ENCODE measurements at regions not wholly inside any gene's neighbourhood (a gene's known extent, or its start where the extent isn't known, plus 50 kb on each side); places are given as distances from the start of the nearest gene placed in this dataset.

DNA sequence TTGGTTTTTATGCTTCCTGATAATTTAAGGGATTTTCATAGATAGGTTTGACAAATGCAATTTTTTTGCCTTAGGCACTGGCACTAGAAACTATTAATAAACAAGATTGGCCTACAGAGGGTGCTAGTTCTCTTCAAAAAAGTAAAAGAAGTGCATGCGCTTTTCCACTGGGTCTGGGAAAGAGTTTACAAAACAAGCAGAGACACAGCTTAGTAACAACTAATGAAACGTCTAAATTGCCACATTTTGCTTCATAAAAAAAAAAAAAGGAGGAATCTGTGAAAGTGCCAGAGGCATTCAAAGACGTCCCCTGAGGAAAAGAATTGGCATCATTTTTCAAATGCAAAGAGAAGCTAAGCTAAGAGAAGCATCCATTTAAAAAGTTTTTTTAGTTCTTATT lies 58.3 kb upstream of the EEA1 start:
- Mint-ChIP-seq H3K9me3 (peaks cover 10% of the 10 kb centered on the region), H3K36me3 (ENCODE audit: low read depth) (peaks cover 2% of the 10 kb centered on the region), H3K4me3 (no peak overlapping the region), H3K27me3 (ENCODE audit: low read depth) (no peaks in the 10 kb centered on the region), H3K27ac (ENCODE audit: unreplicated experiment) (no peak overlapping the region), H3K4me1 (peaks cover 11% of the 10 kb centered on the region)
- peak; percentile 6 for DNase-seq (ENCODE audit: low read depth, low spot score)
- TF ChIP-seq, protein P1, sequence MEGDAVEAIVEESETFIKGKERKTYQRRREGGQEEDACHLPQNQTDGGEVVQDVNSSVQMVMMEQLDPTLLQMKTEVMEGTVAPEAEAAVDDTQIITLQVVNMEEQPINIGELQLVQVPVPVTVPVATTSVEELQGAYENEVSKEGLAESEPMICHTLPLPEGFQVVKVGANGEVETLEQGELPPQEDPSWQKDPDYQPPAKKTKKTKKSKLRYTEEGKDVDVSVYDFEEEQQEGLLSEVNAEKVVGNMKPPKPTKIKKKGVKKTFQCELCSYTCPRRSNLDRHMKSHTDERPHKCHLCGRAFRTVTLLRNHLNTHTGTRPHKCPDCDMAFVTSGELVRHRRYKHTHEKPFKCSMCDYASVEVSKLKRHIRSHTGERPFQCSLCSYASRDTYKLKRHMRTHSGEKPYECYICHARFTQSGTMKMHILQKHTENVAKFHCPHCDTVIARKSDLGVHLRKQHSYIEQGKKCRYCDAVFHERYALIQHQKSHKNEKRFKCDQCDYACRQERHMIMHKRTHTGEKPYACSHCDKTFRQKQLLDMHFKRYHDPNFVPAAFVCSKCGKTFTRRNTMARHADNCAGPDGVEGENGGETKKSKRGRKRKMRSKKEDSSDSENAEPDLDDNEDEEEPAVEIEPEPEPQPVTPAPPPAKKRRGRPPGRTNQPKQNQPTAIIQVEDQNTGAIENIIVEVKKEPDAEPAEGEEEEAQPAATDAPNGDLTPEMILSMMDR (conservative IDR thresholded peaks at IDR 0.05), result peak; percentile 83

DNA sequence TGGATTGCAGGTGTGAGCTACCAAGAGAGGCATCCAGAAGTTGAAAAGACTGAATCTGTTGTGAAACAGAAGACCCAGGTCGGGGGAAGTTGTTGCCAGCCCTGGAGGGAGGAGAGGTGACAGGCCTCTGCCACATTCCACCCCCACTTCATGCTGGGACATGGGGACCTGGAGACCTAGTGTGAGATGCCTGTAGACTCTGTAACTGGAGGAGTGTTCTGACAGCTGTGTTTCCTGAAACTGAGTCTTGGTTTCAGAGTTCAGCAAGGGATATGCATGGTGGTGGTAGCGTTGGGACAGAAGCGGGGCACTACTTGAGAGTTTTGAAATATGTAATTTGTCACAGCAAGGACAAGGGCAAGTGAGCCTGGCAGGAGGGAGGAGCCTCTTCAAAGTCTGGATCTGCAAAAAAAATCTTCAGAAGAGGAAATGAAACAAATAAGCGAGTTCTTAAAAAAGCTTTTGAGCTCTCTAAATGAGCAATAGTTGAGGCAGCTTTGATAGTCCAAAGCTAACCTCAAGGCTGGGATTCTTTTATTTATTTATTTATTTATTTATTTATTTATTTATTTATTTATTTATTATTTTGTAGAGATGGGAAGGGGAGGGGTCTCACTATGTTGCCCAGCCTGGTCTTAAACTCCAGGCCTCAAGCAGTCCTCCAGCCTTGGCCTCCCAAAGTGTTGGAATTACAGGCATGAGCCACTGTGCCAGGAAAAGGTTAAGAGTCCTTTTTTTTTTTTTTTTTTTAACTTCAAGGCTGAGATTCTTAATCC lies 58.9 kb upstream of the EEA1 start:
- Mint-ChIP-seq H3K36me3 (ENCODE audit: low read depth) (no peaks in the 10 kb centered on the region), H3K27me3 (ENCODE audit: low read depth) (no peaks in the 10 kb centered on the region), H3K27ac (ENCODE audit: unreplicated experiment) (peak overlapping the region; percentile 32), H3K4me3 (no peak overlapping the region), H3K4me1 (peaks cover 11% of the 10 kb centered on the region), H3K9me3 (peaks cover 7% of the 10 kb centered on the region)
- no peak for DNase-seq (ENCODE audit: low read depth, low spot score)
- TF ChIP-seq, protein P1 (conservative IDR thresholded peaks at IDR 0.05), result no peak

DNA sequence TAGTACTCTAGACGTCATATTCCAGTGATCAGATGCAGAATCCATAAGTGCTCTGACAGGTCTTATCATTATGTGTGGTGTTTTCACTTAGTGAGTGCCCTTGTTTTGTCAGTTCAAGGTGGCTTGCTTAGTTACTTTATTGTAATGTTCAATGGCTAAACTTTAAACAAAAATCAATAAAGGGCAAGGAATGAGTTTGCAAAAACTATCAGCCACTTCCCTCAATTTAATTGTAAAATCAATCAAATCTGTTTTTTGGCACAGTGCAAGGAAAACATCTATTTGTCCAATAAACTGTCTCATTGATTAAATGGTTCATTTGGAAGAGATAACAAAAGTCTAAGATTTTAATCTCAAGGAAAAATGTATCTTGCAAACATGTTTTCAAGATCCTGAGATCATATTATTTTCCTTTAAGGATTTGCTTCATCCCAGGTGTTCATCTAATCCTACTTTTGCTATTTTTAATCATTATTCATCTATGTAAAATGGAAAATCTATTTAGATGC lies 59.6 kb upstream of the EEA1 start:
- peaks cover 4% of the 10 kb centered on the region for H3K9me3 Mint-ChIP-seq
- no peak overlapping the region for H3K27ac Mint-ChIP-seq (ENCODE audit: unreplicated experiment)
- H3K36me3 Mint-ChIP-seq (ENCODE audit: low read depth), result no peaks in the 10 kb centered on the region
- no peak for DNase-seq (ENCODE audit: low read depth, low spot score)
- H3K4me3 Mint-ChIP-seq, result no peak overlapping the region
- H3K4me1 Mint-ChIP-seq, result peaks cover 11% of the 10 kb centered on the region
- TF ChIP-seq, protein P1 (conservative IDR thresholded peaks at IDR 0.05), result no peak
- H3K27me3 Mint-ChIP-seq (ENCODE audit: low read depth), result no peaks in the 10 kb centered on the region

DNA sequence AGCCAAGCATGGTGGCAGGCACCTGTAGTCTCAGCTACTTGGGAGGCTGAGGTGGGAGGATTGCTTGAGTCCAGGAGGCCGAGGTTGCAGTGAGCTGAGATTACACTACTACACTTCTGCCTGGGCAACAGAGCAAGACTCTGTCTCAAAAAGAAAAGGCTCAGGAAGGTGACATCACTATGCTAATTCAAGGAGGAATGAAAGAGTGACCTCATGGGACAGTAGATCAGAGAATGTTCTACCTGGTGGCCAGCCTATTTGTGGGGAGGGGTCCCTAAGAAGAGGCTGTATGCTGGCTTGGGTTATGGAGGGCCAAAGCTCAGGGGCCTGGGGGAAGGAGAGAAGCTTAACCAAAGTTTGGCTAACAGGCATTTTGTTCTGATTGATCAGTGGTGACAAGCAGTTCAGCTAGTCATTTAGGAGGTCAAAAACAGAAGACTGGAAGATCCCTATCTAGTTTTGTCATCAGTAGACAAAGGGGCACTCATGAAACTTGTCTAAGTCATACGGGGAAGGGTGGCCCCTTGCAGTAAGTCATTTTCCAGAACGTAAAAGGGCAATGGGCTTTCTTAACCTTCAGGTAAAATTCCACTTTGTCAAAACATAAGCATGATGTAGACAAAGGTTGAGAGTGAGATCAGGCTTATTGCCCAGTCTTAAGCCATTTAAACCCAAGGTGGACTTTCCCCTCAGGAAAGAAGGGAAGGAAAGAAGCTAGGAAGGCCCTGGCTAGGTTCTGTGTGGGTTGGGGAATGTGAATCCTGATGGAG lies 60.8 kb upstream of the EEA1 start:
- TF ChIP-seq, protein P1 (conservative IDR thresholded peaks at IDR 0.05), result no peak
- H3K36me3 Mint-ChIP-seq (ENCODE audit: low read depth), result no peaks in the 10 kb centered on the region
- no peaks in the 10 kb centered on the region for H3K9me3 Mint-ChIP-seq
- peaks cover 11% of the 10 kb centered on the region for H3K4me1 Mint-ChIP-seq
- H3K4me3 Mint-ChIP-seq, result no peak overlapping the region
- no peak for DNase-seq (ENCODE audit: low read depth, low spot score)
- no peaks in the 10 kb centered on the region for H3K27me3 Mint-ChIP-seq (ENCODE audit: low read depth)
- H3K27ac Mint-ChIP-seq (ENCODE audit: unreplicated experiment), result peak overlapping the region; percentile 50

DNA sequence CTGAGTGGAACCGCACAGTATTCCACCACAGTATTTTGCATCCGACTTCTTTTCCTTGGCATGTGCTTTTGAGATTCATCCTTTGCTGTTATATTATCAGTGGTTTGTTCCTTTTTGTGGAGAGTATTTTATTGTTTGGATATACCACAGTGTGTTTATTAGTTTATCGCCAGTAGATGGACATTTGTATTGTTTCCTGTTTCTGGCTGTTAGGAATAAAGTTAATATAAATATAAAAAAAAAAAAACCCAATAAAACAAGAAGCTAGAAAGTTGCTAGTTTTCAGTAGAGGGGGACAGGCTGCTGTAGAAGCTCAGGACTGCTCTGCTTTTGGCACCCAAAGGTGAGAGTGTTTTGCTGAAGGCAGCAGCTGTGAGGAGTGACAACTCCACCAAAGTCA lies 62.0 kb upstream of the EEA1 start:
- TF ChIP-seq, protein P1 (conservative IDR thresholded peaks at IDR 0.05), result no peak
- Mint-ChIP-seq H3K4me1 (peaks cover 11% of the 10 kb centered on the region), H3K27ac (ENCODE audit: unreplicated experiment) (no peak overlapping the region), H3K9me3 (no peaks in the 10 kb centered on the region), H3K27me3 (ENCODE audit: low read depth) (no peaks in the 10 kb centered on the region), H3K36me3 (ENCODE audit: low read depth) (no peaks in the 10 kb centered on the region), H3K4me3 (no peak overlapping the region)
- DNase-seq (ENCODE audit: low read depth, low spot score), result no peak
